Psoas muscle (tissue), 7 donors: ENCODE measurements at regions not wholly inside any gene's neighbourhood (a gene's known extent, or its start where the extent isn't known, plus 50 kb on each side); places are given as distances from the start of the nearest gene placed in this dataset.
"Not testable (repeated sequence)": the region's sequence is repeated elsewhere in the genome, so short reads cannot be mapped to it uniquely, and the experiment has no call there.

Experiments
- ATAC-seq, 4 donors: fragments of 200-7000 bp; cut with Tn5 transposase; one replicate each; pipeline ENCODE4 v1.9.1; 2020; ENCODE audit warnings: moderate library complexity in 3 of 4, mild to moderate bottlenecking in 2 of 4
- DNase-seq, 2 donors: peaks; one replicate each; pipeline ENCODE4 v3.0.0-alpha.2; 2020
- H3K27ac ChIP-seq: fragments of 200-600 bp; one replicate; pipeline ENCODE4 v1.8.0; 2022
- H3K27me3 ChIP-seq, 3 donors: fragments of 200-600 bp in 1 of 3; one replicate each; pipeline versions ENCODE4 v1.6.1 to v1.8.0; 2013 to 2022; ENCODE audit warnings: low read length in 2 of 3, mild to moderate bottlenecking in 2 of 3, moderate library complexity in 1 of 3; ENCODE audit not compliant: insufficient read depth in 3 of 3
- H3K36me3 ChIP-seq, 2 donors: fragments of 200-600 bp in 1 of 2; one replicate each; pipeline versions ENCODE4 v1.6.1 to v1.8.0; 2013 to 2022; ENCODE audit warnings: low read depth in 1 of 2, mild to moderate bottlenecking in 1 of 2, moderate library complexity in 1 of 2; ENCODE audit not compliant: insufficient read depth in 1 of 2
- H3K4me1 ChIP-seq: fragments of 200-600 bp; one replicate; pipeline ENCODE4 v1.8.0; 2022
- H3K4me3 ChIP-seq: fragments of 200-600 bp; one replicate; pipeline ENCODE4 v1.8.0; 2022; ENCODE audit warnings: mild to moderate bottlenecking
- H3K9me3 ChIP-seq: fragments of 200-600 bp; one replicate; pipeline ENCODE4 v1.8.0; 2022
- WGBS, 3 donors: extraction: QIAGEN DNeasy Blood & Tissue Kit; methylation state at CpG; one replicate each; pipeline versions ENCODE4 v1.1.6 to v1.1.7; 2013; 5-methylcytosine and 5-hydroxymethylcytosine counted together
- intact Hi-C, 2 donors: fragments of 100-400 bp; cut with DNase I; formaldehyde crosslinking; loops; one replicate each; pipeline versions ENCODE4 v1.11.0 to v1.14.2; 2022
- TF ChIP-seq, protein P1 (sequence below): fragments of 200-600 bp; IDR thresholded peaks from one replicate; pipeline ENCODE4 v1.8.0; 2022; ENCODE audit warnings: antibody characterized with exemption
- donor health status: healthy with polysubstance abuse.
- donor health status: DM: no; HTN: no; CAD: no; lungs with moderate emphysema.
- donor health status: Bipolar disorder and iron deficiency.
- donor health status: healthy.
- donor health status: DM: yes; HTN: yes; CAD: no.
- donor health status: DM: no; HTN: no; CAD: no.
- donor health status: DM: yes; HTN: yes; CAD: no.

DNA sequence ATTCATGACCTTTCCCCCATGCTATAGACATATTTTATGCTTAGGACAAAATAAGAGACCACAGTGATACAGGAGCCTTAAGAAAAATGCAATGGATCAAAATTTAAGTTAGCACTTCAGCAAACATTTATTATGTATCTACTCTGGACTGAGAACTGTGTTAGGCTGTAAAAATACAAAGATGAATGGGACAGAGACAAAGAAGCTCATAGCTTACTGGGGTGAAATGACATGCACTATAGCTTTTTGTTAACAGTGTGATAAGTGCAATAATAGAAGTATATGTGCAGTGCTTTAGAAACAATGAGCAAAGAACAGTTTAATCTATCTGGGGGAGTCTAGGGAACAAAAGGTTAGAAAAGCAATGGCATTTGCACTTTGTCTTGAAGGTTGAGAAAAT lies 1543.1 kb downstream of the FAM181B start:
- no peaks in the 10 kb centered on the region for H3K4me1 ChIP-seq
- H3K36me3 ChIP-seq, result no peaks in the 10 kb centered on the region
- H3K27ac ChIP-seq, result no peak overlapping the region
- no peaks in the 10 kb centered on the region for H3K9me3 ChIP-seq
- no peak for DNase-seq
- intact Hi-C loops, result no loop called here
- no peak overlapping the region for H3K4me3 ChIP-seq
- no peak for ATAC-seq
- TF ChIP-seq, protein P1, sequence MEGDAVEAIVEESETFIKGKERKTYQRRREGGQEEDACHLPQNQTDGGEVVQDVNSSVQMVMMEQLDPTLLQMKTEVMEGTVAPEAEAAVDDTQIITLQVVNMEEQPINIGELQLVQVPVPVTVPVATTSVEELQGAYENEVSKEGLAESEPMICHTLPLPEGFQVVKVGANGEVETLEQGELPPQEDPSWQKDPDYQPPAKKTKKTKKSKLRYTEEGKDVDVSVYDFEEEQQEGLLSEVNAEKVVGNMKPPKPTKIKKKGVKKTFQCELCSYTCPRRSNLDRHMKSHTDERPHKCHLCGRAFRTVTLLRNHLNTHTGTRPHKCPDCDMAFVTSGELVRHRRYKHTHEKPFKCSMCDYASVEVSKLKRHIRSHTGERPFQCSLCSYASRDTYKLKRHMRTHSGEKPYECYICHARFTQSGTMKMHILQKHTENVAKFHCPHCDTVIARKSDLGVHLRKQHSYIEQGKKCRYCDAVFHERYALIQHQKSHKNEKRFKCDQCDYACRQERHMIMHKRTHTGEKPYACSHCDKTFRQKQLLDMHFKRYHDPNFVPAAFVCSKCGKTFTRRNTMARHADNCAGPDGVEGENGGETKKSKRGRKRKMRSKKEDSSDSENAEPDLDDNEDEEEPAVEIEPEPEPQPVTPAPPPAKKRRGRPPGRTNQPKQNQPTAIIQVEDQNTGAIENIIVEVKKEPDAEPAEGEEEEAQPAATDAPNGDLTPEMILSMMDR, result no peak
- H3K27me3 ChIP-seq, result no peaks in the 10 kb centered on the region

DNA sequence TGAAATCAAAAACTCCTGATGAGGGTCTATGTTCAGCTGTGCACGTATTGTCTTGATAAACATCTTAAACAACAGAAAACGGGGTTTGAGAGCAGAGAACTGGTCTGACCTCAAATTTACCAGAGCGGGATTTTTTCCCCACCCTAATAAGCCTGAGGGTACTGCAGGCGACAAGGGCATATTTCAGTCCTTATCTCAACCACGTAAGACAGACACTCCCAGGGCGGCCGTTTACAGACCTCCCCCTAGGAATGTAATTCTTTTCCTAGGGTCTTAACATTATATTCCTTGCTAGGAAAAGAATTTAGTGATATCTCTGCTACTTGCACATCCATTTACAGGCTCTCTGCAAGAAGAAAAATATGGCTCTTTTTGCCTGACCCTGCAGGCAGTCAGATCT lies 1546.6 kb downstream of the FAM181B start:
- H3K36me3 ChIP-seq, H3K27ac ChIP-seq, H3K27me3 ChIP-seq, H3K9me3 ChIP-seq, intact Hi-C loops, H3K4me1 ChIP-seq, ATAC-seq, DNase-seq, H3K4me3 ChIP-seq: not testable (repeated sequence)
- 70 to 79% (median 71%) methylated on average over 7 of the region's 7 CpGs for WGBS, 3 donors

DNA sequence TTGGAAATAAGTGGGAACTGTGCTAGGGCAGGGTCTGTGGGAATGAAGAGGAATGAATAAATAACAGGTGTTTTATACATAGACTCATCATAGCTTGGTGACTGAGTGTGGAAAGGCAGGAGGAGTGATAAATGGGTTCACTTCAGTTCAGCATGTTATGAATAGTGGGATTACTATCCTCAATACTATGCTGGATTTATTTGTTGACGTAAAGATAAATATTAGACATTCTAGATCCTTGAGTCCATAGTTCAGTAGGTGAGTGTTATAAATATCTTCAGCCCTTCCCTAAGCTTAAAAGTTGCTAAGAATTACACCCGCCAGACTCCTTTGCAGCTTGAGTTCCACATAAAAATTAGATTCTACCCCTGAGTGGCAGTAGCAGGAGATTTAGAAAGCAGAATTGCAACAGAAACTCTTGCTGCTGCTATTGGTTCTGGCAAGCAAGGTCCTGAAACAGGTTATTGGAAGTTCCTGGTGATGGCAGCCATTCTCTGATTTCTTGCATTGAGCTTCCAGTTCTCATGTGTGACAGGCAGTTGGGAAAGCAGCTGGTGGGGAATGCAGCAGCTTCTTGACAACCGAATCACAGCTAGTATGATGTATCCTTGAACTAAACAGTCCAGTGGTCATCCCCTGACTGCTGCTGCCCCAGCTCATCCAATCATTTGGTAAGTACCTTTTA lies 1558.9 kb downstream of the FAM181B start:
- H3K27ac ChIP-seq, result no peak overlapping the region
- H3K27me3 ChIP-seq, result no peaks in the 10 kb centered on the region
- intact Hi-C loops, result no loop called here
- no peaks in the 10 kb centered on the region for H3K4me1 ChIP-seq
- DNase-seq (no peak), ATAC-seq (no peak)
- TF ChIP-seq, protein P1, result no peak
- no peaks in the 10 kb centered on the region for H3K36me3 ChIP-seq
- whole genome bisulfite sequencing, 3 donors, result 72 to 78% (median 74%) methylated on average over 3 of the region's 3 CpGs
- H3K4me3 ChIP-seq, result no peak overlapping the region
- no peaks in the 10 kb centered on the region for H3K9me3 ChIP-seq

DNA sequence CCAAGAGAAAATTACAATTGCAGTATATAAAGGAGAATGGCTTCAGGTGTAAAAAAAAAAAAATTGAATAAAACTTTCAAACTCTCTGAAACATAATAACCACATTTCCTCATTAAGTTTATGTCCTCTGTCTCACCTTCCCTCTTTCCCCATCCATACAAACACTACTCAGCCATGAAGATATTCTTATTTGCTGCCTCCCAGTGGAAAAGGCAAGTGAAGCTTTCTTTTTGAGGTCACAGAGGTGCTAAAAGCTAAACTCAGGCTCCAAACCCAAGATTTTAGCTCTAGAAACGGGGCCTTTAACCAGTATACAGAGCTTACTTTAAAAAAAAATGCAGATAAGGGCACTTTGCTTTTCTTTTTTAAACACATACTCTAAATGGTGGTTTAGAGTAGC lies 1568.5 kb downstream of the FAM181B start:
- Histone ChIP-seq H3K27ac (no peak overlapping the region), H3K36me3 (no peaks in the 10 kb centered on the region), H3K9me3 (no peaks in the 10 kb centered on the region), H3K4me3 (no peak overlapping the region), H3K27me3 (no peaks in the 10 kb centered on the region), H3K4me1 (no peaks in the 10 kb centered on the region)
- no peak for DNase-seq
- 59 to 66% (median 62%) methylated on average over 1 of the region's 1 CpG for WGBS, 3 donors
- no peak for ATAC-seq
- intact Hi-C loops, result no loop called here
- TF ChIP-seq, protein P1, result no peak

DNA sequence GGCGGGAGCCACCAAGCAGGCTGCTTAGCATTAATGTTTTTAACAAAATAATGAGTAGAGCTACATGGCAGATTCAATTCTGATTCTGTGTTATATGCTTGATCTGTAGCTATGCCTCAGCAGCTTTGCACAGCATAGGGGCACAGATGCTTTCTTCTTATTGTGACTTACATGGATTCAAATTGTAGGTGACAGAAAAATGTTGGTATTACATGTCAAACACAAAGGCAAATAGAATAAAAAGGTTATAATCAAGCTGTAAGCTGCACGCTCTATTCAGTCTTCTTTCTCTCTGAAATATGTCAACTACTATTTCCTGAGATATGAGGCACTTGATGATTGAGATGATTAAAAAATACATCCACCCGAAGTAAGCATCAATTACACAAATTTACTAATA lies 1573.8 kb downstream of the FAM181B start:
- 75 to 86% (median 84%) methylated on average over 3 of the region's 3 CpGs for WGBS, 3 donors

More for the DNA sequence above, 1573.8 kb downstream of the FAM181B start:
- H3K27ac ChIP-seq, result no peak overlapping the region
- ATAC-seq, result no peak
- no peaks in the 10 kb centered on the region for H3K4me1 ChIP-seq
- no peak for DNase-seq
- H3K9me3 ChIP-seq, result no peaks in the 10 kb centered on the region
- H3K36me3 ChIP-seq, result no peaks in the 10 kb centered on the region
- H3K4me3 ChIP-seq, result no peak overlapping the region
- no peaks in the 10 kb centered on the region for H3K27me3 ChIP-seq
- intact Hi-C loops, result no loop called here
- TF ChIP-seq, protein P1, result no peak
